HG03558 (cell line): ENCODE measurements at regions not wholly inside any gene's neighbourhood (a gene's known extent, or its start where the extent isn't known, plus 50 kb on each side); places are given as distances from the start of the nearest gene placed in this dataset.
A peak's percentile ranks its signal among the peaks of the same experiment; 100 is the strongest.
"Not testable (repeated sequence)": the region's sequence is repeated elsewhere in the genome, so short reads cannot be mapped to it uniquely, and the experiment has no call there.

Experiments used
- ATAC-seq: cut with Tn5 transposase; IDR thresholded peaks from one replicate; pipeline ENCODE4 v1.9.1; 2021; ENCODE audit warnings: moderate number of reproducible peaks; ENCODE audit not compliant: unreplicated experiment; ENCODE audit errors: extremely low read depth

GRCh38 chr5:145470396-145470979, 364.7 kb downstream of the PRELID2 start:
- no peak for ATAC-seq

GRCh38 chr5:145467446-145467845, 367.7 kb downstream of the PRELID2 start:
- ATAC-seq: no peak

GRCh38 chr5:145466533-145466932, 368.6 kb downstream of the PRELID2 start:
- ATAC-seq: no peak

- no peak for ATAC-seq
Measured at GRCh38 chr5:145465474-145466263, 369.5 kb downstream of the PRELID2 start.

DNA sequence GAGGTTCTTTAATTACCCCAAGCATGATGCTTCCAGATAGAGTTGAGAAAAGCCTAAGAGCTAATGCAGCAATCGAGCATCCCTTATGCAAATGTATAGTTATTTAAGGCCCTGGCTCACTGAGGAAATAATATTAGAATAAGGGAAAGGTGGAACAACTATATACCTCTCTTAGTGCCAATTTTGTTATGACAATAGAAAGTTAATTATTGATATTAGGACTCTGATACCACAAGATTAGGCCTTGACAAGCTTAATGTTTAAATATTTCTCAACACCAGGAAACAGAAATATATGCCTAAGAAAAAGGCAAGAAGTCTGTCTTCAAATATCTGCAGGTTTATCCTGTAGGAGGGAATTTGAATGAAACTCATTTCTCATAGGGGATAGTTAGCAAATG, 371.0 kb downstream of the PRELID2 start:
- ATAC-seq: no peak

- no peak for ATAC-seq
Measured at GRCh38 chr5:145463634-145464033, 371.5 kb downstream of the PRELID2 start.

GRCh38 chr5:145462525-145462924, 372.6 kb downstream of the PRELID2 start:
- no peak for ATAC-seq

DNA sequence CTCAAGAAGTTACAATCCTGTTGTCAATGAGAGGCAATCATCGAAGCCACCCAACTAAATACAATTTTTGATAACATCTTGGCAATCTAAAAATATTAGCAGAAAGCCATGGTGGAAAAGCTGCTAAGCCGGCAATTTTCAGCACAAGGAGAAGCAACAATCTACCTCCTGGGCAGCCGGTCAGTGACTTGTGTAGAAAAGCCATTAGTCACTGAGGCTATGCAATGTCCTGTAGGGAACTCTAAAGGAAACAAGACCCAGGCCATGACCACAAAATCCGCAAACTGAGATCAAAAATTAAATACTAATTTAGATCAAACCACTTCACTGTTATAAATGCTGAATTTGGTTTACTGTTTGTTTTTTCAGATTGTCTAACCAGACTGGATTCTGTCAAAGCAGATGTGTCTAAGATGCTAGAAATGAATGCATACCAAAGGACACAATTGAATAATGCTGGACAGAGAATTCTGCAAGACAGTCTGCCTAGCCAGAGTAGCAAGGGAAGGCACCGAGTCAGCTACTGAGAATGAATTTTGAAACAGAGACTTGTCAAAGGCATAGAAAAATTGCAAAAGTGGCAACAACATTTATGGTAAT, 384.8 kb downstream of the PRELID2 start:
- ATAC-seq: no peak

GRCh38 chr5:145449794-145450193, 385.3 kb downstream of the PRELID2 start:
- ATAC-seq: no peak

- ATAC-seq: not testable (repeated sequence)
Measured at GRCh38 chr5:145446875-145447274, 388.3 kb downstream of the PRELID2 start.

DNA sequence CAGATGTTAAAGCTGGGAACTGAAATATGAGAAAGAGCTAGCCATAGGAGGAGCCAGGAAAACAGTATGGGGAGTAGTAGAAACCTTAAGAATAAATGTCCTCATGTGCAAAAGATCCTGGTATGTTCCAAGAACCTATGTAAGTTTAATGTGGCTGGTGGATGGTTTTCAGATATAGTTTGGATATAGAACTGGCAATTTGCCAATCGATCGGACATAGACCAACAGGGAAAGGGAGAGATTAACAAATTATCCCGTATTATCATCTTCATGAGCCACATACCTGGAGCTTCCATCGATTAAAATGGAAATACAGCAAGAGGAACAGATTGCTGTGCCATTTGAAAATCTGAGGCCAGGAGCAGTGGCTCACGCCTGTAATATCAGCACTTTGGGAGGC, 388.7 kb downstream of the PRELID2 start:
- ATAC-seq: no peak

DNA sequence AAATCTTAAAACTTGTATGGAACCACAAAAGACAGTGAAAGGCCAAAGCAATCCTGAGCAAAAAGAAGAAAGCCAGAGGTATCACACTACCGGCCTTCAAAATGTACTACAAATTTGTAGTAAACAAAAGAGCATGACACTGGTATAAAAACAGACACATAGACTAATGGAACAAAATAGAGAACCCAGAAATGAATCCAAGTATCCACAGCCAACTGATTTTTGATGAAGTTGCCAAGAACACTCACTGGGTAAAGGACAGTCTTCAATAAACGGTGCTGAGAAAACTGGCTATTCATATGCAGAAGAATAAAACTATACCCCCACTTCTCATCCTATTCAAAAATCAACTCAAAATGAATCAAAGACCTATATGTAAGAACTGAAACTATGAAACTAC, 390.1 kb downstream of the PRELID2 start:
- ATAC-seq: no peak

DNA sequence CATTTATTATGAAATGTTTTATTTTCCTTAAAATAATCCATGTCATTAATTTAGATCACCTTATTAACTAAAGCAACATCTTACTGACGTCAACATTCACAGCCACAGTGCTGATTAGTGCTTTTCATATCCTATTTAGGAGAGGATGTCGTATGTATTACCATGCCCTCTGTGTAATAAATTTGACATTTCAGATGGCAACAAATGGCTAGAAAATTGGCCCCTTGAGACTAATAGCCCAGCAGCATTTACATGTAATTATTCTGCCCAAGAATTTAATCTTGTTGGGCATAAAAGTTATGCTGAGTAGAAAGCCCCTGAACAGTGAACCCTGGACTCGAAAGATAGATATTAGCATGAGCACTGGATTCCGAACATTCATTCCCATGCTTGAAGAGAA, 391.2 kb downstream of the PRELID2 start:
- ATAC-seq: no peak

- ATAC-seq: no peak
Measured at GRCh38 chr5:145443366-145443765, 391.8 kb downstream of the PRELID2 start.

DNA sequence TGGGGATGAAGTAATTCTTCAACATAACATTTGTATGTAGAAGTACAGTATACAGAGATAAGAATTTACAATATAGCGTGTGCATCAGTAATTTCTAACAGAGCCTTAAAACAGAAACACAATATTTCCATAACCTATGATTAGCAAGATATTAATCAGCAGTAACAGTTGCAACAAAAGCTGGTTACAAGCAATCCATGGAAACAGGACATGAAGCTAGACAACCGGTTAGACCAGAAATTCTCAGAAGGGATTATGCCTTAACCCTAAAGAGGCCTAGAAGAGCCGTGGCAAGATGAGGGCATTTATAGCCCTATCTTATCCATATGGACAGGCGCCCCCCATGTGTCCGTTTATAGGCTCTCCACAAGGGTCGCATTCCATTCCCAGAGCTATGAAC, 392.5 kb downstream of the PRELID2 start:
- ATAC-seq: not testable (repeated sequence)

DNA sequence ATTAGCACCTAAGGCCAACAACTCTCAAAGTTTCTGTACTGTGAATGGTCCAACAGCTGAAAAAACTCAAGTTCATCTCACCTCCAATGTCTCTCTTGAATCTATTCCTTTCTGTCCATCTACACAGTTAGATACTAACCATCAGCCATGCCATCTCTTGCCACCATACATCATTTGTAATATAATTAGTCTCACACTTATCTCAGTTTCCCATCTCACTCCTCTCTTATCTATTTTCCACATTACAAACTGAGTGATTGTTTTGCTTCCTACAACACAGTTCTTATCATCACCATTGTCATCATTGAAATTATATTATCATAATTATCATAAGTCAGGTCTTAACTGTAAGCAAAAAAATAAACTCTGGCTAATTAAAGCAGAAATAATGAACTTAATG, 393.9 kb downstream of the PRELID2 start:
- no peak for ATAC-seq

DNA sequence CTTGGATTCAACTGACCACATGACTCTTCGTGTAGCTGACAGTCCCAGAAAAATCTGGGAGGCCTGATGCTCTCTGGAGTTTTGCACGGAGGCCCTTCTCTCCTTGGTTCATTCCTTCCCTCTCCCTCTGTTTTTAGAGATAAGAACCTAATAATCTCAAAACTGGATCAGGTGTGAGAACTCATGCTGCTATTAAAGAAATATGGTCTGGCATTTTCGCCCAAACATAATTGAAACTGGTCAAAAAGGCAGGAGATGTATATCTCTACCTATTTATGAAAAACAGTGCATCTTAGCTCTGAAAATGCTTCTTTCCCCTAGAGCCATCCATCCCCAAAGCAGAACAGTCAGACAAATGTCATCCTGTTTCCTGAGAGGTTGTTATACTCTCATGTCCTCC, 397.5 kb downstream of the PRELID2 start:
- ATAC-seq: no peak

DNA sequence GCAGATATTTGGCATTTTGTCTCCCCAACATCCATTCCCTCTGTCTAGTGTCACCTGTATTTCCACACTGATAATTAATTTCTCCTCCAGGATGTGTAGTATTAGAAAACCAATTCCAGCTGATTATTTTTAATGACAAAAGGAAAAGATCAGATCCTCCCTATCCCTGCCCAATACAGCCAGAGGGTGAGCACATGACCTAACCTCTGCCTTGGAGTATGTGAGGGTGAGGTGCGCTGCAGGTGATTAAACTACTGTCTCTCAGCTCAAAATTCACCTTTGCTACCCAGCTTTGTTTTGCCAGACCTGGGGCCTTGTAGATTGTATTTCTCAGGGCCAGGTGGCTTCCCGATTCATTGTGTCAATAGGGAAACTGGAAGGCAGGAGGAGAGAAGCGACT, 402.1 kb downstream of the PRELID2 start:
- ATAC-seq: no peak

- no peak for ATAC-seq
Measured at GRCh38 chr5:145429170-145429569, 406.0 kb downstream of the PRELID2 start.

GRCh38 chr5:145408048-145408341, 427.1 kb downstream of the PRELID2 start:
- peak; percentile 68 for ATAC-seq

DNA sequence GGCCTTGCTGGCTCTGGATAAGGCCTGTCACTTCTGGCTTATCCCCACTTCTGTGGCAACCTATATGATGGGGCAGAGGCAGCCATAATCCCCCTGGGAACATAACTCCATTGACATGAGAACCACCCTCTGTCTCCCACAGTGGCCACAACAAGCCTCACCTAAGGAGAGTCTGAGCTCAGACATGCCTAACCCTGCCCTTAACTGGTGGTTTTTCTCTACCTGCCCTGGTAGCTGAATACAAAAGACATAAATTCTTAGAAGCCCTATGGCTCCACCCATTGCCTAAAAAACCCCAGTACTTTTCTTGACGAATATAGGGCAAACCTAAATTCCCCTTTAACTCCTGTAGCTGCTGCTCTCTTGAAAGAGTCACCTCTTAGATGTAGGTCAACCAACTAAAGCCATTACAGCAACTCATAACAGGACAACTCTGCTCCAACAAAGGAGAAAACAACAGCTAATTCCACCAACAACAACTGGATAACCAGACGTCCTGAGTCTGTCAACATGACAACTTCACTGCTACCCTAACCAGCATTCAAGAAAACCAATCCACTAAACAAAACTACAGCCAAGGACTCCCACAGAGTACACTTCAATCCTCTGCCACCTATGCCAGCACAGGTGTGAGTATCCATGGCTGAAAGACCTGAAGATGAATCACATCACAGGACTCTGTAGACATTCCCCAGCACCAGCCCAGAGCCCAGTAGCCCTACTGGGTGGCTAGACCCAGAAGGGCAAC, 427.7 kb downstream of the PRELID2 start:
- ATAC-seq: peak; percentile 31
